Smooth muscle cell (in vitro differentiated cells): ENCODE measurements at regions not wholly inside any gene's neighbourhood (a gene's known extent, or its start where the extent isn't known, plus 50 kb on each side); places are given as distances from the start of the nearest gene placed in this dataset.

Source experiments
- DNase-seq: peaks from one replicate; lab custom pipeline; 2025; ENCODE audit not compliant: unreplicated experiment; lab: John Stamatoyannopoulos, UW
- H2AFZ ChIP-seq: fragments of 200-600 bp; sonication (generic); 2 replicates; pipeline ENCODE4 v1.6.0; 2016; ENCODE audit warnings: antibody characterized with exemption, low read depth, mild to moderate bottlenecking
- H3F3A ChIP-seq: fragments of 200-600 bp; sonication (generic); 2 replicates; pipeline ENCODE4 v1.6.0; 2017; ENCODE audit warnings: antibody characterized with exemption, low read depth
- H3K27ac ChIP-seq: fragments of 200-600 bp; sonication (generic); 2 replicates; pipeline ENCODE4 v1.5.1; 2016; ENCODE audit warnings: low read depth, mild to moderate bottlenecking
- H3K27me3 ChIP-seq: fragments of 200-600 bp; sonication (generic); 2 replicates; pipeline ENCODE4 v1.6.1; 2016; ENCODE audit warnings: low read depth, mild to moderate bottlenecking
- H3K36me3 ChIP-seq: fragments of 200-600 bp; sonication (generic); 2 replicates; pipeline ENCODE4 v1.5.1; 2016; ENCODE audit warnings: low read depth
- H3K4me1 ChIP-seq: fragments of 200-600 bp; sonication (generic); 2 replicates; pipeline ENCODE4 v1.5.1; 2016; ENCODE audit warnings: low read depth
- H3K4me2 ChIP-seq: fragments of 200-600 bp; sonication (generic); 2 replicates; pipeline ENCODE4 v1.6.0; 2016; ENCODE audit warnings: mild to moderate bottlenecking
- H3K4me3 ChIP-seq: fragments of 200-600 bp; sonication (generic); 2 replicates; pipeline ENCODE4 v1.5.1; 2016; ENCODE audit warnings: mild to moderate bottlenecking
- H3K79me2 ChIP-seq: fragments of 200-600 bp; sonication (generic); 2 replicates; pipeline ENCODE4 v1.6.0; 2016; ENCODE audit warnings: low read depth, mild to moderate bottlenecking
- H3K9ac ChIP-seq: fragments of 200-600 bp; sonication (generic); 2 replicates; pipeline ENCODE4 v1.6.0; 2016; ENCODE audit warnings: low read depth
- H3K9me3 ChIP-seq: fragments of 200-600 bp; sonication (generic); replicated peaks from 2 replicates; pipeline ENCODE4 v1.5.1; 2016; ENCODE audit warnings: low read depth
- H4K20me1 ChIP-seq: fragments of 200-600 bp; sonication (generic); 2 replicates; pipeline ENCODE4 v1.6.0; 2016; ENCODE audit warnings: low read depth
- CTCF ChIP-seq: fragments of 200-600 bp; sonication (generic); IDR thresholded peaks from 2 replicates; pipeline ENCODE4 v1.5.1; 2017; ENCODE audit warnings: borderline replicate concordance, mild to moderate bottlenecking, antibody characterized with exemption; ENCODE audit not compliant: insufficient read depth, poor library complexity, severe bottlenecking
- WGBS: methylation state at CpG from one replicate; pipeline ENCODE4 v1.1.7; 2016; ENCODE audit warnings: low lambda C conversion rate; 5-methylcytosine and 5-hydroxymethylcytosine counted together

- Histone ChIP-seq H3K4me3 (no peak overlapping the region), H3K9me3 (no peaks in the 10 kb centered on the region), H4K20me1 (no peaks in the 10 kb centered on the region), H2AFZ (no peak overlapping the region), H3K27ac (no peak overlapping the region), H3K36me3 (no peaks in the 10 kb centered on the region), H3F3A (no peaks in the 10 kb centered on the region), H3K4me2 (no peak overlapping the region), H3K9ac (no peak overlapping the region), H3K27me3 (no peaks in the 10 kb centered on the region), H3K4me1 (peaks cover 16% of the 10 kb centered on the region), H3K79me2 (no peaks in the 10 kb centered on the region)
- WGBS: 94% methylated on average over 12 of the region's 12 CpGs
- no peak for TF ChIP-seq CTCF
- DNase-seq: no peak
Observed at GRCh38 chr2:236342951-236343350, 78.7 kb upstream of the ASB18 start.

GRCh38 chr2:236343400-236344161, 79.4 kb upstream of the ASB18 start:
- Histone ChIP-seq H3K4me2 (no peak overlapping the region), H3K27me3 (no peaks in the 10 kb centered on the region), H3K4me1 (peaks cover 16% of the 10 kb centered on the region), H4K20me1 (no peaks in the 10 kb centered on the region), H3K9ac (no peak overlapping the region), H3K27ac (no peak overlapping the region), H3K36me3 (no peaks in the 10 kb centered on the region), H3K79me2 (no peaks in the 10 kb centered on the region), H2AFZ (no peak overlapping the region), H3K4me3 (no peak overlapping the region), H3K9me3 (no peaks in the 10 kb centered on the region), H3F3A (no peaks in the 10 kb centered on the region)
- DNase-seq: no peak
- WGBS: 45% methylated on average over 10 of the region's 10 CpGs
- peak; percentile 88 for TF ChIP-seq CTCF

GRCh38 chr2:236344446-236344845, 80.2 kb upstream of the ASB18 start:
- TF ChIP-seq CTCF: no peak
- Histone ChIP-seq H3K27me3 (no peaks in the 10 kb centered on the region), H3K4me2 (no peak overlapping the region), H4K20me1 (no peaks in the 10 kb centered on the region), H3K4me1 (peaks cover 12% of the 10 kb centered on the region), H3K9me3 (no peaks in the 10 kb centered on the region), H3K4me3 (no peak overlapping the region), H3K27ac (no peak overlapping the region), H3K79me2 (no peaks in the 10 kb centered on the region), H2AFZ (no peak overlapping the region), H3K9ac (no peak overlapping the region), H3F3A (no peaks in the 10 kb centered on the region), H3K36me3 (no peaks in the 10 kb centered on the region)
- DNase-seq: no peak
- WGBS: 75% methylated on average over 7 of the region's 7 CpGs
